Suprapubic skin (tissue), 4 donors: ENCODE measurements at regions not wholly inside any gene's neighbourhood (a gene's known extent, or its start where the extent isn't known, plus 50 kb on each side); places are given as distances from the start of the nearest gene placed in this dataset.

Experiments used
- EP300 ChIP-seq: sonication (generic); formaldehyde crosslinking; IDR thresholded peaks from one replicate; pipeline ENCODE4 v1.6.1; 2017; ENCODE audit warnings: antibody characterized with exemption
- POLR2A ChIP-seq, 2 donors: fragments of 450-650 bp; IDR thresholded peaks; one replicate each; pipeline ENCODE4 v1.6.1; 2017; ENCODE audit warnings: antibody characterized with exemption in 2 of 2, mild to moderate bottlenecking in 2 of 2, moderate library complexity in 2 of 2
- POLR2AphosphoS5 ChIP-seq, 3 donors: sonication (generic); formaldehyde crosslinking; IDR thresholded peaks; one replicate each; pipeline ENCODE4 v1.6.1; 2017; ENCODE audit warnings: antibody characterized with exemption in 3 of 3
- TF ChIP-seq, protein P1 (sequence below), 2 donors: fragments of 200-600 bp in 1 of 2; fragments of 450-650 bp in 1 of 2; sonication (generic) in 1 of 2; IDR thresholded peaks; one replicate each; pipeline ENCODE4 v1.5.1; 2016 to 2019; ENCODE audit warnings: antibody characterized with exemption in 2 of 2, mild to moderate bottlenecking in 1 of 2, moderate library complexity in 1 of 2

GRCh38 chr12:61563665-61564450, 696.3 kb upstream of the USP15 start:
- TF ChIP-seq EP300 (no peak), POLR2AphosphoS5 (IDR thresholded peaks at IDR 0.05) (no peak), POLR2A (IDR thresholded peaks at IDR 0.05) (no peak)
- TF ChIP-seq, protein P1, sequence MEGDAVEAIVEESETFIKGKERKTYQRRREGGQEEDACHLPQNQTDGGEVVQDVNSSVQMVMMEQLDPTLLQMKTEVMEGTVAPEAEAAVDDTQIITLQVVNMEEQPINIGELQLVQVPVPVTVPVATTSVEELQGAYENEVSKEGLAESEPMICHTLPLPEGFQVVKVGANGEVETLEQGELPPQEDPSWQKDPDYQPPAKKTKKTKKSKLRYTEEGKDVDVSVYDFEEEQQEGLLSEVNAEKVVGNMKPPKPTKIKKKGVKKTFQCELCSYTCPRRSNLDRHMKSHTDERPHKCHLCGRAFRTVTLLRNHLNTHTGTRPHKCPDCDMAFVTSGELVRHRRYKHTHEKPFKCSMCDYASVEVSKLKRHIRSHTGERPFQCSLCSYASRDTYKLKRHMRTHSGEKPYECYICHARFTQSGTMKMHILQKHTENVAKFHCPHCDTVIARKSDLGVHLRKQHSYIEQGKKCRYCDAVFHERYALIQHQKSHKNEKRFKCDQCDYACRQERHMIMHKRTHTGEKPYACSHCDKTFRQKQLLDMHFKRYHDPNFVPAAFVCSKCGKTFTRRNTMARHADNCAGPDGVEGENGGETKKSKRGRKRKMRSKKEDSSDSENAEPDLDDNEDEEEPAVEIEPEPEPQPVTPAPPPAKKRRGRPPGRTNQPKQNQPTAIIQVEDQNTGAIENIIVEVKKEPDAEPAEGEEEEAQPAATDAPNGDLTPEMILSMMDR (IDR thresholded peaks at IDR 0.05), result no peak
